ENCODE measurements at regions not wholly inside any gene's neighbourhood (a gene's known extent, or its start where the extent isn't known, plus 50 kb on each side); places are given as distances from the start of the nearest gene placed in this dataset.

GRCh38 chr18:51593931-51594330, 396.4 kb upstream of the MEX3C start:
- Histone ChIP-seq H3K27me3 (ENCODE audit: control insufficient read depth, insufficient read depth, low read length) (no peaks in the 10 kb centered on the region), H3K27ac (no peak overlapping the region), H3K4me2 (ENCODE audit: low read length) (no peak overlapping the region), H3K4me3 (ENCODE audit: low read depth, low read length) (no peak overlapping the region), H2AFZ (no peak overlapping the region), H3K4me1 (no peaks in the 10 kb centered on the region), H3K36me3 (ENCODE audit: control insufficient read depth, insufficient read depth, low read length) (no peaks in the 10 kb centered on the region), H3K9ac (no peak overlapping the region), H3K79me2 (no peaks in the 10 kb centered on the region), H3K9me3 (ENCODE audit: control insufficient read depth, low read length) (no peaks in the 10 kb centered on the region)
- TF ChIP-seq CTCF (IDR thresholded peaks at IDR 0.05), result no peak

GRCh38 chr18:51603111-51603510, 405.6 kb upstream of the MEX3C start:
- H3K4me2 ChIP-seq (ENCODE audit: low read length), result no peak overlapping the region
- H3K4me3 ChIP-seq (ENCODE audit: low read depth, low read length), result no peak overlapping the region
- no peak overlapping the region for H2AFZ ChIP-seq
- H3K9me3 ChIP-seq (ENCODE audit: control insufficient read depth, low read length), result no peaks in the 10 kb centered on the region
- H3K27me3 ChIP-seq (ENCODE audit: control insufficient read depth, insufficient read depth, low read length), result no peaks in the 10 kb centered on the region
- no peak for TF ChIP-seq CTCF (IDR thresholded peaks at IDR 0.05)
- no peak overlapping the region for H3K9ac ChIP-seq
- H3K36me3 ChIP-seq (ENCODE audit: control insufficient read depth, insufficient read depth, low read length), result no peaks in the 10 kb centered on the region
- H3K4me1 ChIP-seq, result no peaks in the 10 kb centered on the region
- no peak overlapping the region for H3K27ac ChIP-seq
- H3K79me2 ChIP-seq, result no peaks in the 10 kb centered on the region

- TF ChIP-seq CTCF (IDR thresholded peaks at IDR 0.05), result no peak
Measured at GRCh38 chr18:51603551-51603950, 406.1 kb upstream of the MEX3C start.

GRCh38 chr18:51610481-51610880, 413.0 kb upstream of the MEX3C start:
- no peak overlapping the region for H2AFZ ChIP-seq
- peaks cover 16% of the 10 kb centered on the region for H3K4me1 ChIP-seq
- H3K27ac ChIP-seq, result no peak overlapping the region
- TF ChIP-seq CTCF (IDR thresholded peaks at IDR 0.05), result no peak
- no peaks in the 10 kb centered on the region for H3K36me3 ChIP-seq (ENCODE audit: control insufficient read depth, insufficient read depth, low read length)
- H3K27me3 ChIP-seq (ENCODE audit: control insufficient read depth, insufficient read depth, low read length), result no peaks in the 10 kb centered on the region
- no peak overlapping the region for H3K4me3 ChIP-seq (ENCODE audit: low read depth, low read length)
- H3K9ac ChIP-seq, result no peak overlapping the region
- no peaks in the 10 kb centered on the region for H3K9me3 ChIP-seq (ENCODE audit: control insufficient read depth, low read length)
- H3K79me2 ChIP-seq, result no peaks in the 10 kb centered on the region
- no peak overlapping the region for H3K4me2 ChIP-seq (ENCODE audit: low read length)

More at GRCh38 chr18:51603551-51603950, 406.1 kb upstream of the MEX3C start:
- H3K27me3 ChIP-seq (ENCODE audit: control insufficient read depth, insufficient read depth, low read length), result no peaks in the 10 kb centered on the region
- H3K4me3 ChIP-seq (ENCODE audit: low read depth, low read length), result no peak overlapping the region
- H3K27ac ChIP-seq, result no peak overlapping the region
- no peak overlapping the region for H3K9ac ChIP-seq
- peak overlapping the region; percentile 3 for H2AFZ ChIP-seq
- H3K4me1 ChIP-seq, result no peaks in the 10 kb centered on the region
- H3K4me2 ChIP-seq (ENCODE audit: low read length), result no peak overlapping the region
- no peaks in the 10 kb centered on the region for H3K9me3 ChIP-seq (ENCODE audit: control insufficient read depth, low read length)
- no peaks in the 10 kb centered on the region for H3K36me3 ChIP-seq (ENCODE audit: control insufficient read depth, insufficient read depth, low read length)
- no peaks in the 10 kb centered on the region for H3K79me2 ChIP-seq

- H3K27me3 ChIP-seq (ENCODE audit: control insufficient read depth, insufficient read depth, low read length), result no peaks in the 10 kb centered on the region
- H3K4me3 ChIP-seq (ENCODE audit: low read depth, low read length), result no peak overlapping the region
- no peak overlapping the region for H3K4me2 ChIP-seq (ENCODE audit: low read length)
- H3K4me1 ChIP-seq, result peaks cover 16% of the 10 kb centered on the region
- no peaks in the 10 kb centered on the region for H3K36me3 ChIP-seq (ENCODE audit: control insufficient read depth, insufficient read depth, low read length)
- TF ChIP-seq CTCF (IDR thresholded peaks at IDR 0.05), result no peak
- no peaks in the 10 kb centered on the region for H3K79me2 ChIP-seq
- no peak overlapping the region for H2AFZ ChIP-seq
- no peak overlapping the region for H3K9ac ChIP-seq
- no peaks in the 10 kb centered on the region for H3K9me3 ChIP-seq (ENCODE audit: control insufficient read depth, low read length)
- H3K27ac ChIP-seq, result no peak overlapping the region
Measured at GRCh38 chr18:51611326-51611725, 413.8 kb upstream of the MEX3C start.

Data from parathyroid adenoma (tissue), 2 donors.